IMR-90 (cell line): ENCODE measurements at regions not wholly inside any gene's neighbourhood (a gene's known extent, or its start where the extent isn't known, plus 50 kb on each side); places are given as distances from the start of the nearest gene placed in this dataset.

ENCODE experiments used
- ATAC-seq: fragments of 200-7000 bp; cut with Tn5 transposase; 2 replicates; pipeline ENCODE4 v1.9.1; 2020; ENCODE audit warnings: low read depth, mild to moderate bottlenecking, moderate library complexity
- BruUV-seq: library from RNA; stranded (reverse); fragments of 400-500 nt; replicated peaks from 2 replicates; lab custom pipeline; 2021; lab: Mats Ljungman, UMichigan
- CTCF ChIA-PET: fragments of 300-600 bp; formaldehyde crosslinking; extraction: SDS; loops from one replicate; lab custom pipeline; 2021; ENCODE audit warnings: antibody characterized with exemption; lab: Yijun Ruan, JAX
- POLR2A ChIA-PET: fragments of 300-600 bp; sonication (Branson Sonifier 250); formaldehyde crosslinking; loops from one replicate; lab custom pipeline; 2022; ENCODE audit warnings: antibody characterized with exemption; ENCODE audit not compliant: unreplicated experiment; lab: Charles Lee
- DNase-seq: peaks from one replicate; pipeline ENCODE4 v3.0.0; 2013
- H2AFZ ChIP-seq: replicated peaks from 2 replicates; pipeline ENCODE3; 2013; ENCODE audit warnings: low read length, mild to moderate bottlenecking; ENCODE audit not compliant: poor library complexity
- H2AK5ac ChIP-seq: 2 replicates; pipeline ENCODE4 v1.6.1; 2013; ENCODE audit warnings: low read depth, low read length, inconsistent platforms
- H2AK9ac ChIP-seq: replicated peaks from 2 replicates; pipeline ENCODE3; 2013; ENCODE audit warnings: mild to moderate bottlenecking, low read depth, low read length, moderate library complexity; ENCODE audit not compliant: poor library complexity
- H2BK120ac ChIP-seq: 2 replicates; pipeline ENCODE4 v1.6.1; 2013; ENCODE audit warnings: low read depth, low read length, inconsistent platforms
- H2BK15ac ChIP-seq: 3 replicates; pipeline ENCODE4 v1.6.1; 2013; ENCODE audit warnings: low read depth, low read length, inconsistent platforms
- H2BK20ac ChIP-seq: 2 replicates; pipeline ENCODE4 v1.6.1; 2013; ENCODE audit warnings: low read depth, mild to moderate bottlenecking, inconsistent platforms, low read length, moderate library complexity
- H2BK5ac ChIP-seq: 2 replicates; pipeline ENCODE4 v1.6.1; 2013; ENCODE audit warnings: mild to moderate bottlenecking, low read depth, low read length, inconsistent platforms; ENCODE audit not compliant: poor library complexity, severe bottlenecking
- H3K14ac ChIP-seq: replicated peaks from 2 replicates; pipeline ENCODE4 v1.6.1; 2013; ENCODE audit warnings: low read depth, low read length, inconsistent platforms
- H3K18ac ChIP-seq: 2 replicates; pipeline ENCODE4 v1.6.1; 2013; ENCODE audit warnings: low read depth, low read length, control low read depth
- H3K23ac ChIP-seq: 2 replicates; pipeline ENCODE4 v1.6.1; 2013; ENCODE audit warnings: low read depth, low read length, inconsistent platforms
- H3K27ac ChIP-seq: 2 replicates; pipeline ENCODE4 v1.5.1; 2013; ENCODE audit warnings: mild to moderate bottlenecking, control low read depth, low read length; ENCODE audit not compliant: insufficient read depth
- H3K27me3 ChIP-seq: 2 replicates; pipeline ENCODE4 v1.6.1; 2013; ENCODE audit warnings: low read length; ENCODE audit not compliant: control insufficient read depth, insufficient read depth
- H3K36me3 ChIP-seq: 2 replicates; pipeline ENCODE4 v1.6.1; 2013; ENCODE audit warnings: low read length, mixed read lengths; ENCODE audit not compliant: control insufficient read depth, insufficient read depth
- H3K4ac ChIP-seq: 2 replicates; pipeline ENCODE4 v1.6.1; 2013; ENCODE audit warnings: low read depth, low read length, inconsistent platforms
- H3K4me1 ChIP-seq: 2 replicates; pipeline ENCODE4 v1.6.1; 2013; ENCODE audit warnings: low read length, mixed read lengths; ENCODE audit not compliant: control insufficient read depth, insufficient read depth
- H3K4me2 ChIP-seq: 2 replicates; pipeline ENCODE4 v1.6.1; 2013; ENCODE audit warnings: low read depth, mild to moderate bottlenecking, control low read depth, low read length, moderate library complexity
- H3K4me3 ChIP-seq: 2 replicates; pipeline ENCODE4 v1.5.1; 2013; ENCODE audit warnings: low read depth, mild to moderate bottlenecking, control low read depth, low read length, moderate library complexity; ENCODE audit not compliant: insufficient read depth
- H3K56ac ChIP-seq: 2 replicates; pipeline ENCODE4 v1.6.1; 2013; ENCODE audit warnings: low read length, inconsistent platforms; ENCODE audit not compliant: insufficient read depth; ENCODE audit errors: extremely low read depth
- H3K79me1 ChIP-seq, 2 experiments: 2 replicates each; pipeline ENCODE4 v1.6.1; 2013; ENCODE audit warnings: low read length in 2 of 2, inconsistent platforms in 1 of 2, low read depth in 1 of 2
- H3K9ac ChIP-seq: 2 replicates; pipeline ENCODE4 v1.6.1; 2013; ENCODE audit warnings: low read depth, low read length, control low read depth
- H3K9me1 ChIP-seq: 2 replicates; pipeline ENCODE4 v1.6.1; 2013; ENCODE audit warnings: low read length, inconsistent platforms; ENCODE audit not compliant: insufficient read depth
- H3K9me3 ChIP-seq: 2 replicates; pipeline ENCODE4 v1.6.1; 2013; ENCODE audit warnings: low read length; ENCODE audit not compliant: control insufficient read depth, insufficient read depth
- H4K20me1 ChIP-seq: 2 replicates; pipeline ENCODE4 v1.6.1; 2013; ENCODE audit warnings: low read length, inconsistent platforms; ENCODE audit not compliant: insufficient read depth
- H4K5ac ChIP-seq: 2 replicates; pipeline ENCODE4 v1.6.1; 2013; ENCODE audit warnings: mild to moderate bottlenecking, low read depth, low read length, control low read depth
- H4K8ac ChIP-seq, 2 experiments: 2 replicates each; pipeline ENCODE4 v1.6.1; 2013; ENCODE audit warnings: low read depth in 2 of 2, low read length in 2 of 2, control low read depth in 1 of 2, inconsistent platforms in 1 of 2
- H4K91ac ChIP-seq: 2 replicates; pipeline ENCODE4 v1.6.1; 2013; ENCODE audit warnings: low read depth, low read length, inconsistent platforms; ENCODE audit not compliant: insufficient read depth
- BHLHE40 ChIP-seq: fragments of 150-350 bp; IDR thresholded peaks from 2 replicates; pipeline ENCODE4 v1.6.1; 2016; ENCODE audit warnings: mild to moderate bottlenecking, low read depth, low read length
- FOS ChIP-seq: fragments of 150-350 bp; IDR thresholded peaks from 2 replicates; pipeline ENCODE4 v1.6.1; 2016; ENCODE audit warnings: low read depth, low read length
- MAFK ChIP-seq: IDR thresholded peaks from 2 replicates; pipeline ENCODE4 v1.6.1; 2012; ENCODE audit warnings: low read depth, low read length, improper control_type of control experiment
- NFE2L2 ChIP-seq: fragments of 150-350 bp; IDR thresholded peaks from 2 replicates; pipeline ENCODE4 v1.6.1; 2016; ENCODE audit warnings: low read depth, mild to moderate bottlenecking, low read length
- RFX5 ChIP-seq: IDR thresholded peaks from 2 replicates; pipeline ENCODE4 v1.8.0; 2012; ENCODE audit warnings: low read depth, mild to moderate bottlenecking, low read length, moderate library complexity
- SMC3 ChIP-seq: fragments of 150-350 bp; IDR thresholded peaks from 2 replicates; pipeline ENCODE4 v1.6.1; 2016; ENCODE audit warnings: low read depth, mild to moderate bottlenecking, antibody characterized with exemption, low read length, moderate library complexity
- WGBS, 2 experiments: methylation state at CpG; one replicate each; pipeline versions ENCODE4 v1.1.5 to v1.1.7; 2013; ENCODE audit warnings: missing lambda C conversion rate in 2 of 2; ENCODE audit not compliant: insufficient read length in 1 of 2; ENCODE audit errors: extremely low coverage in 2 of 2; 5-methylcytosine and 5-hydroxymethylcytosine counted together
- dilution Hi-C: fragments of 300-500 bp; cut with HindIII; formaldehyde crosslinking; loops from one replicate; pipeline ENCODE4 v1.14.3; 2018; ENCODE audit warnings: low sequenced_read_pairs; ENCODE audit not compliant: unreplicated experiment
- in situ Hi-C: fragments of 300-500 bp; cut with MboI; formaldehyde crosslinking; loops from 3 replicates; pipeline ENCODE4 v1.14.3; 2019; ENCODE audit warnings: low sequenced_read_pairs, inconsistent platforms, mixed read lengths
- intact Hi-C: fragments of 100-400 bp; cut with micrococcal nuclease; formaldehyde crosslinking; loops from 2 replicates; pipeline ENCODE4 v1.10.0; 2022
- TF ChIP-seq, protein P1 (sequence below): conservative IDR thresholded peaks from 2 replicates; pipeline ENCODE4 v1.5.1; 2012; ENCODE audit warnings: mild to moderate bottlenecking, low read depth, low read length, improper control_type of control experiment
- TF ChIP-seq, protein P2 (sequence below): fragments of 150-350 bp; IDR thresholded peaks from 2 replicates; pipeline ENCODE4 v1.6.1; 2016; ENCODE audit warnings: low read depth, mild to moderate bottlenecking, low read length, moderate library complexity, borderline replicate concordance

DNA sequence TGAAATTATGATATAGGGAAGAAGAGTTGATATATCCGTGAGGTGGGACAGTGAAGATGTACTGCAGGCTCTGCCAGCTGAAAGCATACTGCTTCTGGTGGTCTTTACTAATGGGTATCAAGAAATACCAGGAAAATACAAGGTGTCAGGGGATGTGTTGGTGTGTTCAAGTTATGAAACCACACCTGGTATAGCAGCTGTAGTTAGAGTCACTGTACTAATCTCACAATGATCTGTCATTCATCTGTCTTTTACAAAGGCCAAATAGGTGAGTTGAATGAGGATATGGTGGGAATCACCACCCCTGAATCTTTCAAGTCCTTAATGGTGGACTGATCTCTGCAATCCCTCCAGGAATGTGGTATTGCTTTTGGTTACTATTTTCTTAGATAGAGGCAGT lies 152.7 kb downstream of the NFKBIZ start:
- no peak overlapping the region for H2BK20ac ChIP-seq
- no peak overlapping the region for H3K4ac ChIP-seq
- H2AFZ ChIP-seq, result no peak overlapping the region
- H2AK9ac ChIP-seq, result no peak overlapping the region
- H4K20me1 ChIP-seq, result no peaks in the 10 kb centered on the region
- H3K56ac ChIP-seq, result no peak overlapping the region
- no peaks in the 10 kb centered on the region for H3K79me1 ChIP-seq
- H2BK120ac ChIP-seq, result no peak overlapping the region
- H2BK5ac ChIP-seq, result no peak overlapping the region
- DNase-seq, result no peak
- no peak overlapping the region for H3K14ac ChIP-seq
- no peak overlapping the region for H4K5ac ChIP-seq
- no peak overlapping the region for H4K91ac ChIP-seq
- H2AK5ac ChIP-seq, result no peak overlapping the region
- no peak overlapping the region for H3K27ac ChIP-seq
- H3K27me3 ChIP-seq, result no peaks in the 10 kb centered on the region
- no peak for ATAC-seq
- no peak overlapping the region for H3K4me3 ChIP-seq
- no CpG with 5 or more reads among the region's 1 CpG for WGBS, 2 experiments
- no peaks in the 10 kb centered on the region for H3K36me3 ChIP-seq
- ChIA-PET CTCF (no interaction called here), POLR2A (interaction anchor here (0.6 kb wide), 1 partner anchor 175 kb away, joined by 13 read pairs; no protein-coding TSS in a partner anchor)
- no peak overlapping the region for H3K4me2 ChIP-seq
- TF ChIP-seq NFE2L2 (no peak), FOS (no peak), SMC3 (no peak), MAFK (no peak), BHLHE40 (no peak), RFX5 (no peak)
- TF ChIP-seq, protein P1, sequence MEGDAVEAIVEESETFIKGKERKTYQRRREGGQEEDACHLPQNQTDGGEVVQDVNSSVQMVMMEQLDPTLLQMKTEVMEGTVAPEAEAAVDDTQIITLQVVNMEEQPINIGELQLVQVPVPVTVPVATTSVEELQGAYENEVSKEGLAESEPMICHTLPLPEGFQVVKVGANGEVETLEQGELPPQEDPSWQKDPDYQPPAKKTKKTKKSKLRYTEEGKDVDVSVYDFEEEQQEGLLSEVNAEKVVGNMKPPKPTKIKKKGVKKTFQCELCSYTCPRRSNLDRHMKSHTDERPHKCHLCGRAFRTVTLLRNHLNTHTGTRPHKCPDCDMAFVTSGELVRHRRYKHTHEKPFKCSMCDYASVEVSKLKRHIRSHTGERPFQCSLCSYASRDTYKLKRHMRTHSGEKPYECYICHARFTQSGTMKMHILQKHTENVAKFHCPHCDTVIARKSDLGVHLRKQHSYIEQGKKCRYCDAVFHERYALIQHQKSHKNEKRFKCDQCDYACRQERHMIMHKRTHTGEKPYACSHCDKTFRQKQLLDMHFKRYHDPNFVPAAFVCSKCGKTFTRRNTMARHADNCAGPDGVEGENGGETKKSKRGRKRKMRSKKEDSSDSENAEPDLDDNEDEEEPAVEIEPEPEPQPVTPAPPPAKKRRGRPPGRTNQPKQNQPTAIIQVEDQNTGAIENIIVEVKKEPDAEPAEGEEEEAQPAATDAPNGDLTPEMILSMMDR, result no peak
- TF ChIP-seq, protein P2, sequence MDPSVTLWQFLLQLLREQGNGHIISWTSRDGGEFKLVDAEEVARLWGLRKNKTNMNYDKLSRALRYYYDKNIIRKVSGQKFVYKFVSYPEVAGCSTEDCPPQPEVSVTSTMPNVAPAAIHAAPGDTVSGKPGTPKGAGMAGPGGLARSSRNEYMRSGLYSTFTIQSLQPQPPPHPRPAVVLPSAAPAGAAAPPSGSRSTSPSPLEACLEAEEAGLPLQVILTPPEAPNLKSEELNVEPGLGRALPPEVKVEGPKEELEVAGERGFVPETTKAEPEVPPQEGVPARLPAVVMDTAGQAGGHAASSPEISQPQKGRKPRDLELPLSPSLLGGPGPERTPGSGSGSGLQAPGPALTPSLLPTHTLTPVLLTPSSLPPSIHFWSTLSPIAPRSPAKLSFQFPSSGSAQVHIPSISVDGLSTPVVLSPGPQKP, result no peak
- dilution Hi-C loops (no loop called here), in situ Hi-C loops (no loop called here), intact Hi-C loops (no loop called here)
- no peak overlapping the region for H4K8ac ChIP-seq
- H3K23ac ChIP-seq, result no peak overlapping the region
- no peak overlapping the region for H3K18ac ChIP-seq
- H3K4me1 ChIP-seq, result peaks cover 4% of the 10 kb centered on the region; the same call in 1 of the 2 replicates
- H3K9ac ChIP-seq, result no peak overlapping the region
- no TSS peak for BruUV-seq
- no peaks in the 10 kb centered on the region for H3K9me3 ChIP-seq
- no peak overlapping the region for H2BK15ac ChIP-seq
- no peaks in the 10 kb centered on the region for H3K9me1 ChIP-seq
